ENCODE measurements at regions not wholly inside any gene's neighbourhood (a gene's known extent, or its start where the extent isn't known, plus 50 kb on each side); places are given as distances from the start of the nearest gene placed in this dataset.
A peak's percentile ranks its signal among the peaks of the same experiment; 100 is the strongest.

DNA sequence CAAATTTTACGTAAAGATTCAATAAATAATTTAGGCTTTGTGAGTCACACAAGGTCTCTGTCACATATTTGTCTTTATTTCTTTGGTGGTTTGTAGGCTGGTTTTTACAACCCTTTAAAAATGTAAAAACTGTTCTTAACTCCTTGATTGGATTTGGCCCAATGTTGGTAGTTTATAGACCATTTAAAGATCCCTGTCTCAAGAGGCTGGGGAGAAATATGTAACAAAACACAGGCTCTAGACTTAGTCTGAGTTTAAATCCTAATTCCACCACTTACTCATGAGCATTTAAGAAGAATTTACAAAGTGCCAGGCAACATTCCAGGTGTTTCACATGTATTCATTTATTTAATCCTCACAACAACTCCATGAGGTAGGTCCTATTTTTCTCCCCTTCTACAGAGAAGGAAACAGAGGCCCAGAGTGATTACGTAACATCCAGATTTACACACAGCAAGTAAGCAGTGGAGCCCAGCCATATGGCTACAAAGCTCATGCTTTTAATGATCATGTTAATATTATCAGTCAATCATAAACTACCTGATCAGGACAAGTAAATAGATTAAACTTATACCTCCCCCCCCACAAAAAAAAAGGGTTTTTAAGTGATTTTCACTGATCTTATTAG, 416.6 kb upstream of the ACVR2A start:
- ATAC-seq (no peak), DNase-seq (no peak)
- no peaks in the 10 kb centered on the region for H3K27me3 ChIP-seq
- H3K36me3 ChIP-seq, result no peaks in the 10 kb centered on the region
- intact Hi-C loops (cut with DNase I), result no loop called here
- H3K4me3 ChIP-seq, result no peak overlapping the region
- TF ChIP-seq, protein P1, sequence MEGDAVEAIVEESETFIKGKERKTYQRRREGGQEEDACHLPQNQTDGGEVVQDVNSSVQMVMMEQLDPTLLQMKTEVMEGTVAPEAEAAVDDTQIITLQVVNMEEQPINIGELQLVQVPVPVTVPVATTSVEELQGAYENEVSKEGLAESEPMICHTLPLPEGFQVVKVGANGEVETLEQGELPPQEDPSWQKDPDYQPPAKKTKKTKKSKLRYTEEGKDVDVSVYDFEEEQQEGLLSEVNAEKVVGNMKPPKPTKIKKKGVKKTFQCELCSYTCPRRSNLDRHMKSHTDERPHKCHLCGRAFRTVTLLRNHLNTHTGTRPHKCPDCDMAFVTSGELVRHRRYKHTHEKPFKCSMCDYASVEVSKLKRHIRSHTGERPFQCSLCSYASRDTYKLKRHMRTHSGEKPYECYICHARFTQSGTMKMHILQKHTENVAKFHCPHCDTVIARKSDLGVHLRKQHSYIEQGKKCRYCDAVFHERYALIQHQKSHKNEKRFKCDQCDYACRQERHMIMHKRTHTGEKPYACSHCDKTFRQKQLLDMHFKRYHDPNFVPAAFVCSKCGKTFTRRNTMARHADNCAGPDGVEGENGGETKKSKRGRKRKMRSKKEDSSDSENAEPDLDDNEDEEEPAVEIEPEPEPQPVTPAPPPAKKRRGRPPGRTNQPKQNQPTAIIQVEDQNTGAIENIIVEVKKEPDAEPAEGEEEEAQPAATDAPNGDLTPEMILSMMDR (IDR thresholded peaks at IDR 0.05), result no peak
- no peaks in the 10 kb centered on the region for H3K9me3 ChIP-seq
- no peaks in the 10 kb centered on the region for H3K4me1 ChIP-seq
- no peak overlapping the region for H3K27ac ChIP-seq

DNA sequence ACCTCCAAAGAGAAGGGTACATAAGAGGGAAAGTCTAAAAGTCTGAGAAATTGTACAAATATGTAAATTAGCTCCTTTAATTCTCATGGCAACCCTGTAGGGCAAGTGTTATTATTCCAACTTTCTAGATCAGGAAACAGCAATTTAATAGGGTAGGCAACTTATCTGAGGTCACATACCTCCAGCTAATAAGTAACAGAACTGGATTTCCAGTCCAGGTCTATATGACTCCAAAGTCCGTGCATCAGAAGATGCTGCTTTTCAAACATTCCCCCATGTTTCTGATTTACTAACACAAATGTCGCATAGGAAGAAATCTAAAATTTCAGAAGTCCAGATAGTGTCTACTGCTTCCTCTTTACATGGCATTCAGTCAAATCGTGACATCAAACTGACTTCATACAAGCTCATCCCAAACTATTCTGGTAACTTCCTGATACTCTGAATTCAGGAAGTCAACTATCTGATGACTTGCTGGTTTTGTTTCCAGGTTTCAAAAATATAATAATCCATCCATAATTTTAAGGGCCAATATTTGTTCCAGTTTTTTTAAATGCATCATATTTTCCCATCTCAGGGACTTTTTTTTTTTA, 419.3 kb upstream of the ACVR2A start:
- ATAC-seq (no peak), DNase-seq (peak in 1 of 4 donors; percentile 6)
- Histone ChIP-seq H3K4me1 (no peaks in the 10 kb centered on the region), H3K9me3 (no peaks in the 10 kb centered on the region), H3K4me3 (no peak overlapping the region), H3K27me3 (no peaks in the 10 kb centered on the region), H3K36me3 (no peaks in the 10 kb centered on the region), H3K27ac (no peak overlapping the region)
- TF ChIP-seq, protein P1 (IDR thresholded peaks at IDR 0.05), result no peak
- intact Hi-C loops (cut with DNase I), result no loop called here

DNA sequence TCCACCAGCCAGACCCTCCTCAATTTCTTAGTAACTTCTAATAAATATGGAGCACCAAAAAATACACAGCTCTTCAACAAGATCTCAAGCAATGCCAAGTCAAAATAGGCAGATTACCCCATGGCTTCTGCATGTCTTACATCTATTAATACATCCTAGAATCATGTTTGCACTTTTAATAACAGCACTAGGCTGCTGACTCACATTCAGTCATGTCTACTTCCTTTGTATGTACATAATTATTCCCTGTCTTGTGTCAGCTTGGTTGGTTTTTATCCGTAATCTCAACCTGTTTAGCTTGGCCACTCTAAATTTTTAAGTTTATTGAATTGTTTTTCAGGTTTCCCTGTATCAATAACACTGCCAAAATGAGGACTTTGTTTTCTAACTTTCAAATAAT, 420.1 kb upstream of the ACVR2A start:
- DNase-seq (no peak), ATAC-seq (no peak)
- H3K9me3 ChIP-seq, result no peaks in the 10 kb centered on the region
- H3K27ac ChIP-seq, result no peak overlapping the region
- no peaks in the 10 kb centered on the region for H3K36me3 ChIP-seq
- H3K27me3 ChIP-seq, result no peaks in the 10 kb centered on the region
- TF ChIP-seq, protein P1 (IDR thresholded peaks at IDR 0.05), result no peak
- H3K4me3 ChIP-seq, result no peak overlapping the region
- intact Hi-C loops (cut with DNase I), result no loop called here
- no peaks in the 10 kb centered on the region for H3K4me1 ChIP-seq

DNA sequence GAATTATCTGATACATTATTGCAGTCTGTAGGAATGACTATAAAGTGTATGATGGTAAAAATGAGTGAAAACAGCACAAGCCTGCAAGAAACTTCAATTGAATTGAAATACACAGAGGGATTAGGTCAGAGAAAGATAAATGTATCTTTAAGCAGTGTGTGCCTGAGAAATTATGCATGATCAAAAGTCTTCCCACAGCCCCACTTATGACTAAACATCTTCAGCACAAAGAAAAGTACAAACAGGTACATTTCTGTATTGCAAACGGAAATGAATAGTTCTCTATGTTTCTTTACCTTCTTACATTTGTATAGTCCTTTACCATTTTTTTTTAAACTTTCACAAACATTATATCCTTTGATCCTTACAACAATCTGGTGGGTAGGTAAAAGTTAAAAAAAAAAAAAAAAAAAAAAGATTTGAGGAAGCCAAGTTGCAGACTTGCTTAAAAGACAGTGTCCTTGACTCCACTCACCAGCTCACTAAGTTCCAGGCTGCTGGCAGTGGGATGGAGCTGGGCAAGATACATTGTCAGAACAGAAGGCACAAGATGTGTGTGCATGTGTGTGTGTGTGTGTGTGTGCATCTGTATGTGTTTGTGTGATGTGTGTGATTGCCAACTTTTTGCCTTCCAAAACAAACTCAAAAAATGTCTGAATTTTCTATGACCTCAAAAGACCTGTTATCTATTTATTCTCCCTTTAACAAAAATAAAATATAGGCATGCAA, 423.7 kb upstream of the ACVR2A start:
- ATAC-seq (no peak), DNase-seq (no peak)
- TF ChIP-seq, protein P1 (IDR thresholded peaks at IDR 0.05), result no peak

DNA sequence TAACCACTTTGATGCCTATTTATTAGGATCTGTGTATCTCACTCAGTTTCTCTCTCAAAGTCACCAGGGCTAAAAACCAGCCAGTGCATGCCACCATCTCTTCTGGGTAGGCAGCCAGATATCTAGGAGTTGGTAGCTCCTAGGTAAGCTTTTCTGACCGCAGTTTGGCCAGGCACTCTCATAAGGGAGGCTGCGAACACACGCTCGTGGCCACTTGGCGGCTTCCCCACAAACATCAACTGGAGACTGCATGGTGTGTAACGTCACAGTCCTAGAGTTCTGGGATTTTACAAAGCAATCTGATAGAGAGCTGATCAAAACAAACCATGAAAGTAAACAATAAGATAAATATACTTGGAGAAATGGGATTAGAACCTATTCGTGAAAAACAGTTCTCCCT, 424.3 kb upstream of the ACVR2A start:
- no peak for DNase-seq
- Histone ChIP-seq H3K9me3 (no peaks in the 10 kb centered on the region), H3K4me1 (no peaks in the 10 kb centered on the region), H3K4me3 (no peak overlapping the region), H3K36me3 (no peaks in the 10 kb centered on the region), H3K27me3 (no peaks in the 10 kb centered on the region), H3K27ac (no peak overlapping the region)
- TF ChIP-seq, protein P1 (IDR thresholded peaks at IDR 0.05), result no peak
- no peak for ATAC-seq
- intact Hi-C loops (cut with DNase I), result no loop called here

More for the DNA sequence above, 423.7 kb upstream of the ACVR2A start:
- H3K36me3 ChIP-seq, result no peaks in the 10 kb centered on the region
- no peaks in the 10 kb centered on the region for H3K9me3 ChIP-seq
- no peak overlapping the region for H3K27ac ChIP-seq
- no peaks in the 10 kb centered on the region for H3K27me3 ChIP-seq
- intact Hi-C loops (cut with DNase I), result no loop called here
- H3K4me1 ChIP-seq, result no peaks in the 10 kb centered on the region
- H3K4me3 ChIP-seq, result no peak overlapping the region

All from left lung (tissue), 4 donors.